Loucy (cell line): ENCODE measurements at regions not wholly inside any gene's neighbourhood (a gene's known extent, or its start where the extent isn't known, plus 50 kb on each side); places are given as distances from the start of the nearest gene placed in this dataset.

Experiments used
- CTCF ChIP-seq: fragments of 200-600 bp; sonication (generic); conservative IDR thresholded peaks from 2 replicates; pipeline ENCODE4 v1.5.1; 2014; ENCODE audit warnings: mild to moderate bottlenecking, antibody characterized with exemption, low read length
- EZH2phosphoT487 ChIP-seq: fragments of 200-600 bp; IDR thresholded peaks from 2 replicates; pipeline ENCODE4 v1.6.1; 2018; ENCODE audit warnings: antibody characterized with exemption, mild to moderate bottlenecking, moderate library complexity, borderline replicate concordance

- TF ChIP-seq CTCF (no peak), EZH2phosphoT487 (no peak)
Observed at GRCh38 chr13:74026753-74027152, 107.5 kb downstream of the KLF12 start.
